IMR-90 (cell line): ENCODE measurements at regions not wholly inside any gene's neighbourhood (a gene's known extent, or its start where the extent isn't known, plus 50 kb on each side); places are given as distances from the start of the nearest gene placed in this dataset.

ENCODE experiments used
- ATAC-seq: fragments of 200-7000 bp; cut with Tn5 transposase; 2 replicates; pipeline ENCODE4 v1.9.1; 2020; ENCODE audit warnings: low read depth, mild to moderate bottlenecking, moderate library complexity
- BruUV-seq: library from RNA; stranded (reverse); fragments of 400-500 nt; replicated peaks from 2 replicates; lab custom pipeline; 2021; lab: Mats Ljungman, UMichigan
- CTCF ChIA-PET: fragments of 300-600 bp; formaldehyde crosslinking; extraction: SDS; loops from one replicate; lab custom pipeline; 2021; ENCODE audit warnings: antibody characterized with exemption; lab: Yijun Ruan, JAX
- POLR2A ChIA-PET: fragments of 300-600 bp; sonication (Branson Sonifier 250); formaldehyde crosslinking; loops from one replicate; lab custom pipeline; 2022; ENCODE audit warnings: antibody characterized with exemption; ENCODE audit not compliant: unreplicated experiment; lab: Charles Lee
- DNase-seq: peaks from one replicate; pipeline ENCODE4 v3.0.0; 2013
- H2AFZ ChIP-seq: replicated peaks from 2 replicates; pipeline ENCODE3; 2013; ENCODE audit warnings: low read length, mild to moderate bottlenecking; ENCODE audit not compliant: poor library complexity
- H2AK5ac ChIP-seq: 2 replicates; pipeline ENCODE4 v1.6.1; 2013; ENCODE audit warnings: low read depth, low read length, inconsistent platforms
- H2AK9ac ChIP-seq: replicated peaks from 2 replicates; pipeline ENCODE3; 2013; ENCODE audit warnings: mild to moderate bottlenecking, low read depth, low read length, moderate library complexity; ENCODE audit not compliant: poor library complexity
- H2BK120ac ChIP-seq: 2 replicates; pipeline ENCODE4 v1.6.1; 2013; ENCODE audit warnings: low read depth, low read length, inconsistent platforms
- H2BK15ac ChIP-seq: 3 replicates; pipeline ENCODE4 v1.6.1; 2013; ENCODE audit warnings: low read depth, low read length, inconsistent platforms
- H2BK20ac ChIP-seq: 2 replicates; pipeline ENCODE4 v1.6.1; 2013; ENCODE audit warnings: low read depth, mild to moderate bottlenecking, inconsistent platforms, low read length, moderate library complexity
- H2BK5ac ChIP-seq: 2 replicates; pipeline ENCODE4 v1.6.1; 2013; ENCODE audit warnings: mild to moderate bottlenecking, low read depth, low read length, inconsistent platforms; ENCODE audit not compliant: poor library complexity, severe bottlenecking
- H3K14ac ChIP-seq: replicated peaks from 2 replicates; pipeline ENCODE4 v1.6.1; 2013; ENCODE audit warnings: low read depth, low read length, inconsistent platforms
- H3K18ac ChIP-seq: 2 replicates; pipeline ENCODE4 v1.6.1; 2013; ENCODE audit warnings: low read depth, low read length, control low read depth
- H3K23ac ChIP-seq: 2 replicates; pipeline ENCODE4 v1.6.1; 2013; ENCODE audit warnings: low read depth, low read length, inconsistent platforms
- H3K27ac ChIP-seq: 2 replicates; pipeline ENCODE4 v1.5.1; 2013; ENCODE audit warnings: mild to moderate bottlenecking, control low read depth, low read length; ENCODE audit not compliant: insufficient read depth
- H3K27me3 ChIP-seq: 2 replicates; pipeline ENCODE4 v1.6.1; 2013; ENCODE audit warnings: low read length; ENCODE audit not compliant: control insufficient read depth, insufficient read depth
- H3K36me3 ChIP-seq: 2 replicates; pipeline ENCODE4 v1.6.1; 2013; ENCODE audit warnings: low read length, mixed read lengths; ENCODE audit not compliant: control insufficient read depth, insufficient read depth
- H3K4ac ChIP-seq: 2 replicates; pipeline ENCODE4 v1.6.1; 2013; ENCODE audit warnings: low read depth, low read length, inconsistent platforms
- H3K4me1 ChIP-seq: 2 replicates; pipeline ENCODE4 v1.6.1; 2013; ENCODE audit warnings: low read length, mixed read lengths; ENCODE audit not compliant: control insufficient read depth, insufficient read depth
- H3K4me2 ChIP-seq: 2 replicates; pipeline ENCODE4 v1.6.1; 2013; ENCODE audit warnings: low read depth, mild to moderate bottlenecking, control low read depth, low read length, moderate library complexity
- H3K4me3 ChIP-seq: 2 replicates; pipeline ENCODE4 v1.5.1; 2013; ENCODE audit warnings: low read depth, mild to moderate bottlenecking, control low read depth, low read length, moderate library complexity; ENCODE audit not compliant: insufficient read depth
- H3K56ac ChIP-seq: 2 replicates; pipeline ENCODE4 v1.6.1; 2013; ENCODE audit warnings: low read length, inconsistent platforms; ENCODE audit not compliant: insufficient read depth; ENCODE audit errors: extremely low read depth
- H3K79me1 ChIP-seq, 2 experiments: 2 replicates each; pipeline ENCODE4 v1.6.1; 2013; ENCODE audit warnings: low read length in 2 of 2, inconsistent platforms in 1 of 2, low read depth in 1 of 2
- H3K9ac ChIP-seq: 2 replicates; pipeline ENCODE4 v1.6.1; 2013; ENCODE audit warnings: low read depth, low read length, control low read depth
- H3K9me1 ChIP-seq: 2 replicates; pipeline ENCODE4 v1.6.1; 2013; ENCODE audit warnings: low read length, inconsistent platforms; ENCODE audit not compliant: insufficient read depth
- H3K9me3 ChIP-seq: 2 replicates; pipeline ENCODE4 v1.6.1; 2013; ENCODE audit warnings: low read length; ENCODE audit not compliant: control insufficient read depth, insufficient read depth
- H4K20me1 ChIP-seq: 2 replicates; pipeline ENCODE4 v1.6.1; 2013; ENCODE audit warnings: low read length, inconsistent platforms; ENCODE audit not compliant: insufficient read depth
- H4K5ac ChIP-seq: 2 replicates; pipeline ENCODE4 v1.6.1; 2013; ENCODE audit warnings: mild to moderate bottlenecking, low read depth, low read length, control low read depth
- H4K8ac ChIP-seq, 2 experiments: 2 replicates each; pipeline ENCODE4 v1.6.1; 2013; ENCODE audit warnings: low read depth in 2 of 2, low read length in 2 of 2, control low read depth in 1 of 2, inconsistent platforms in 1 of 2
- H4K91ac ChIP-seq: 2 replicates; pipeline ENCODE4 v1.6.1; 2013; ENCODE audit warnings: low read depth, low read length, inconsistent platforms; ENCODE audit not compliant: insufficient read depth
- CHD1 ChIP-seq: IDR thresholded peaks from 2 replicates; pipeline ENCODE4 v1.6.1; 2012; ENCODE audit warnings: low read depth, low read length, improper control_type of control experiment
- FOS ChIP-seq: fragments of 150-350 bp; IDR thresholded peaks from 2 replicates; pipeline ENCODE4 v1.6.1; 2016; ENCODE audit warnings: low read depth, low read length
- MAFK ChIP-seq: IDR thresholded peaks from 2 replicates; pipeline ENCODE4 v1.6.1; 2012; ENCODE audit warnings: low read depth, low read length, improper control_type of control experiment
- MXI1 ChIP-seq: IDR thresholded peaks from 2 replicates; pipeline ENCODE4 v1.6.1; 2012; ENCODE audit warnings: low read depth, mild to moderate bottlenecking, low read length, moderate library complexity, borderline replicate concordance
- NFE2L2 ChIP-seq: fragments of 150-350 bp; IDR thresholded peaks from 2 replicates; pipeline ENCODE4 v1.6.1; 2016; ENCODE audit warnings: low read depth, mild to moderate bottlenecking, low read length
- RAD21 ChIP-seq: IDR thresholded peaks from 2 replicates; pipeline ENCODE4 v1.6.1; 2012; ENCODE audit warnings: low read length, improper control_type of control experiment
- RFX5 ChIP-seq: IDR thresholded peaks from 2 replicates; pipeline ENCODE4 v1.8.0; 2012; ENCODE audit warnings: low read depth, mild to moderate bottlenecking, low read length, moderate library complexity
- WGBS, 2 experiments: methylation state at CpG; one replicate each; pipeline versions ENCODE4 v1.1.5 to v1.1.7; 2013; ENCODE audit warnings: missing lambda C conversion rate in 2 of 2; ENCODE audit not compliant: insufficient read length in 1 of 2; ENCODE audit errors: extremely low coverage in 2 of 2; 5-methylcytosine and 5-hydroxymethylcytosine counted together
- dilution Hi-C: fragments of 300-500 bp; cut with HindIII; formaldehyde crosslinking; loops from one replicate; pipeline ENCODE4 v1.14.3; 2018; ENCODE audit warnings: low sequenced_read_pairs; ENCODE audit not compliant: unreplicated experiment
- in situ Hi-C: fragments of 300-500 bp; cut with MboI; formaldehyde crosslinking; loops from 3 replicates; pipeline ENCODE4 v1.14.3; 2019; ENCODE audit warnings: low sequenced_read_pairs, inconsistent platforms, mixed read lengths
- intact Hi-C: fragments of 100-400 bp; cut with micrococcal nuclease; formaldehyde crosslinking; loops from 2 replicates; pipeline ENCODE4 v1.10.0; 2022
- TF ChIP-seq, protein P1 (sequence below): conservative IDR thresholded peaks from 2 replicates; pipeline ENCODE4 v1.5.1; 2012; ENCODE audit warnings: mild to moderate bottlenecking, low read depth, low read length, improper control_type of control experiment
- TF ChIP-seq, protein P2 (sequence below): fragments of 150-350 bp; IDR thresholded peaks from 2 replicates; pipeline ENCODE4 v1.6.1; 2016; ENCODE audit warnings: low read depth, mild to moderate bottlenecking, low read length, moderate library complexity, borderline replicate concordance
- TF ChIP-seq, protein P3 (sequence below): fragments of 150-350 bp; IDR thresholded peaks from 2 replicates; pipeline ENCODE4 v1.6.1; 2017; ENCODE audit warnings: mild to moderate bottlenecking, antibody characterized with exemption, low read length, low read depth

DNA sequence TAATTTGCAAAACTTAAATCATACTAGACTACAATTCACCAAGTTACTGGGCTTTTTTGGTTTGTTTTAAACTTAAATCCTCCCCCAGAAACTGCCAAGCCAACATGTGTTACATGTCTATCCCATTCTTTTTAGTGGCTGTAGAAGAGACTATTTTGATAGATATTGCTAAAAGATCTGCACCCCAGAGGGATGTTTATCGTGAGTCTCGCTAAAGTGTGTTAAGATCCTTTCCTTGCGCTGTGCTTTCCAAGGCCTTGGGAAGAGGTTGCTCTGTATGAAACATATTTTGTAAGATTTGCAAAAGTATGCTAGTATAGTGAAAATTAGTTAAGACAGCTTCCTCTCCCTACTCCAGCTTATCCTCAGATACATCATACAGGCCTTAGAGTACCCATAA lies 63.0 kb downstream of the GPX5 start:
- in situ Hi-C loops (no loop called here), dilution Hi-C loops (no loop called here), intact Hi-C loops (loop anchor here (1.0 to 10.0 kb wide), 5 partner anchors 19 to 184 kb away; no protein-coding TSS in a partner anchor)
- Histone ChIP-seq H3K9ac (no peak overlapping the region), H3K4me3 (no peak overlapping the region), H2BK5ac (no peak overlapping the region), H2AK9ac (no peak overlapping the region), H4K8ac (no peak overlapping the region), H3K9me3 (no peaks in the 10 kb centered on the region), H3K56ac (no peak overlapping the region), H3K23ac (no peak overlapping the region), H3K14ac (no peak overlapping the region), H4K20me1 (no peaks in the 10 kb centered on the region), H3K79me1 (no peaks in the 10 kb centered on the region), H2BK120ac (no peak overlapping the region), H3K36me3 (no peaks in the 10 kb centered on the region), H2AK5ac (no peak overlapping the region), H3K4me2 (no peak overlapping the region), H3K27ac (no peak overlapping the region), H3K4ac (no peak overlapping the region), H4K5ac (no peak overlapping the region), H2AFZ (no peak overlapping the region), H3K18ac (no peak overlapping the region), H3K9me1 (no peaks in the 10 kb centered on the region), H2BK20ac (no peak overlapping the region), H2BK15ac (no peak overlapping the region), H3K4me1 (no peaks in the 10 kb centered on the region), H4K91ac (no peak overlapping the region), H3K27me3 (peaks cover 2% of the 10 kb centered on the region; the same call in 1 of the 2 replicates)
- no peak for DNase-seq
- no peak; the same call in 1 of the 2 replicates for ATAC-seq
- no TSS peak for BruUV-seq
- TF ChIP-seq, protein P1, sequence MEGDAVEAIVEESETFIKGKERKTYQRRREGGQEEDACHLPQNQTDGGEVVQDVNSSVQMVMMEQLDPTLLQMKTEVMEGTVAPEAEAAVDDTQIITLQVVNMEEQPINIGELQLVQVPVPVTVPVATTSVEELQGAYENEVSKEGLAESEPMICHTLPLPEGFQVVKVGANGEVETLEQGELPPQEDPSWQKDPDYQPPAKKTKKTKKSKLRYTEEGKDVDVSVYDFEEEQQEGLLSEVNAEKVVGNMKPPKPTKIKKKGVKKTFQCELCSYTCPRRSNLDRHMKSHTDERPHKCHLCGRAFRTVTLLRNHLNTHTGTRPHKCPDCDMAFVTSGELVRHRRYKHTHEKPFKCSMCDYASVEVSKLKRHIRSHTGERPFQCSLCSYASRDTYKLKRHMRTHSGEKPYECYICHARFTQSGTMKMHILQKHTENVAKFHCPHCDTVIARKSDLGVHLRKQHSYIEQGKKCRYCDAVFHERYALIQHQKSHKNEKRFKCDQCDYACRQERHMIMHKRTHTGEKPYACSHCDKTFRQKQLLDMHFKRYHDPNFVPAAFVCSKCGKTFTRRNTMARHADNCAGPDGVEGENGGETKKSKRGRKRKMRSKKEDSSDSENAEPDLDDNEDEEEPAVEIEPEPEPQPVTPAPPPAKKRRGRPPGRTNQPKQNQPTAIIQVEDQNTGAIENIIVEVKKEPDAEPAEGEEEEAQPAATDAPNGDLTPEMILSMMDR = no peak
- TF ChIP-seq MAFK (no peak), RAD21 (no peak), NFE2L2 (no peak), RFX5 (no peak), CHD1 (no peak), MXI1 (no peak), FOS (no peak)
- TF ChIP-seq, protein P2, sequence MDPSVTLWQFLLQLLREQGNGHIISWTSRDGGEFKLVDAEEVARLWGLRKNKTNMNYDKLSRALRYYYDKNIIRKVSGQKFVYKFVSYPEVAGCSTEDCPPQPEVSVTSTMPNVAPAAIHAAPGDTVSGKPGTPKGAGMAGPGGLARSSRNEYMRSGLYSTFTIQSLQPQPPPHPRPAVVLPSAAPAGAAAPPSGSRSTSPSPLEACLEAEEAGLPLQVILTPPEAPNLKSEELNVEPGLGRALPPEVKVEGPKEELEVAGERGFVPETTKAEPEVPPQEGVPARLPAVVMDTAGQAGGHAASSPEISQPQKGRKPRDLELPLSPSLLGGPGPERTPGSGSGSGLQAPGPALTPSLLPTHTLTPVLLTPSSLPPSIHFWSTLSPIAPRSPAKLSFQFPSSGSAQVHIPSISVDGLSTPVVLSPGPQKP = no peak
- TF ChIP-seq, protein P3, sequence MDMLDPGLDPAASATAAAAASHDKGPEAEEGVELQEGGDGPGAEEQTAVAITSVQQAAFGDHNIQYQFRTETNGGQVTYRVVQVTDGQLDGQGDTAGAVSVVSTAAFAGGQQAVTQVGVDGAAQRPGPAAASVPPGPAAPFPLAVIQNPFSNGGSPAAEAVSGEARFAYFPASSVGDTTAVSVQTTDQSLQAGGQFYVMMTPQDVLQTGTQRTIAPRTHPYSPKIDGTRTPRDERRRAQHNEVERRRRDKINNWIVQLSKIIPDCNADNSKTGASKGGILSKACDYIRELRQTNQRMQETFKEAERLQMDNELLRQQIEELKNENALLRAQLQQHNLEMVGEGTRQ = no peak
- ChIA-PET POLR2A (no interaction called here), CTCF (no interaction called here)
- no CpG with 5 or more reads among the region's 3 CpGs for WGBS, 2 experiments
